ENCODE measurements at regions not wholly inside any gene's neighbourhood (a gene's known extent, or its start where the extent isn't known, plus 50 kb on each side); places are given as distances from the start of the nearest gene placed in this dataset.

- H3K4me1 ChIP-seq (ENCODE audit: insufficient read depth) = no peaks in the 10 kb centered on the region
- no peak for TF ChIP-seq EP300 (IDR thresholded peaks at IDR 0.05)
- TF ChIP-seq POLR2A (IDR thresholded peaks at IDR 0.05) = no peak
- no peak for TF ChIP-seq CTCF (IDR thresholded peaks at IDR 0.05)
- 4 to 20% (median 4%) methylated on average over 1 of the region's 1 CpG for WGBS, 3 donors
- intact Hi-C loops (cut with DNase I) = no loop called here
- H3K9me3 ChIP-seq = no peaks in the 10 kb centered on the region
- no peak overlapping the region for H3K4me3 ChIP-seq
- no peak for DNase-seq
- H3K27ac ChIP-seq = no peak overlapping the region
- no peaks in the 10 kb centered on the region for H3K27me3 ChIP-seq
- H3K36me3 ChIP-seq = no peaks in the 10 kb centered on the region
These were observed 353.9 kb upstream of the PAPPA start for GRCh38 chr9:115799734-115800133.

- DNase-seq = no peak
- H3K27ac ChIP-seq = no peak overlapping the region
- no peaks in the 10 kb centered on the region for H3K27me3 ChIP-seq
- H3K36me3 ChIP-seq = no peaks in the 10 kb centered on the region
- WGBS, 3 donors = 70 to 89% (median 84%) methylated on average over 3 of the region's 3 CpGs
- TF ChIP-seq EP300 (IDR thresholded peaks at IDR 0.05) = no peak
- no peak for TF ChIP-seq POLR2A (IDR thresholded peaks at IDR 0.05)
- TF ChIP-seq CTCF (IDR thresholded peaks at IDR 0.05) = no peak
- no peak overlapping the region for H3K4me3 ChIP-seq
- no peaks in the 10 kb centered on the region for H3K9me3 ChIP-seq
- intact Hi-C loops (cut with DNase I) = no loop called here
- H3K4me1 ChIP-seq (ENCODE audit: insufficient read depth) = no peaks in the 10 kb centered on the region
These were observed 349.4 kb upstream of the PAPPA start for GRCh38 chr9:115804206-115804605.

GRCh38 chr9:115808108-115808507 lies 345.5 kb upstream of the PAPPA start:
- no peak for DNase-seq
- no peak overlapping the region for H3K27ac ChIP-seq
- intact Hi-C loops (cut with DNase I) = no loop called here
- H3K36me3 ChIP-seq = no peaks in the 10 kb centered on the region
- no peaks in the 10 kb centered on the region for H3K9me3 ChIP-seq
- no peak overlapping the region for H3K4me3 ChIP-seq
- TF ChIP-seq CTCF (IDR thresholded peaks at IDR 0.05) (no peak), EP300 (IDR thresholded peaks at IDR 0.05) (no peak), POLR2A (IDR thresholded peaks at IDR 0.05) (no peak)
- 27 to 43% (median 42%) methylated on average over 2 of the region's 2 CpGs for WGBS, 3 donors
- no peaks in the 10 kb centered on the region for H3K4me1 ChIP-seq (ENCODE audit: insufficient read depth)
- H3K27me3 ChIP-seq = no peaks in the 10 kb centered on the region

- Histone ChIP-seq H3K27me3 (no peaks in the 10 kb centered on the region), H3K36me3 (no peaks in the 10 kb centered on the region), H3K4me3 (no peak overlapping the region), H3K4me1 (ENCODE audit: insufficient read depth) (no peaks in the 10 kb centered on the region), H3K9me3 (no peaks in the 10 kb centered on the region), H3K27ac (no peak overlapping the region)
- WGBS, 3 donors = 33 to 55% (median 49%) methylated on average over 5 of the region's 5 CpGs
- TF ChIP-seq CTCF (IDR thresholded peaks at IDR 0.05) = no peak
- no peak for TF ChIP-seq POLR2A (IDR thresholded peaks at IDR 0.05)
- TF ChIP-seq EP300 (IDR thresholded peaks at IDR 0.05) = no peak
- DNase-seq = no peak
- intact Hi-C loops (cut with DNase I) = no loop called here
These were observed 344.9 kb upstream of the PAPPA start for GRCh38 chr9:115808695-115809094.

GRCh38 chr9:115810166-115810565 lies 343.4 kb upstream of the PAPPA start:
- intact Hi-C loops (cut with DNase I) = no loop called here
- Histone ChIP-seq H3K36me3 (no peaks in the 10 kb centered on the region), H3K4me1 (ENCODE audit: insufficient read depth) (no peaks in the 10 kb centered on the region), H3K27ac (no peak overlapping the region), H3K9me3 (no peaks in the 10 kb centered on the region), H3K4me3 (no peak overlapping the region), H3K27me3 (no peaks in the 10 kb centered on the region)
- DNase-seq = no peak
- TF ChIP-seq EP300 (IDR thresholded peaks at IDR 0.05) = no peak
- TF ChIP-seq POLR2A (IDR thresholded peaks at IDR 0.05) = no peak
- no peak for TF ChIP-seq CTCF (IDR thresholded peaks at IDR 0.05)
- 58 to 71% (median 64%) methylated on average over 2 of the region's 2 CpGs for WGBS, 3 donors
